Esophagus squamous epithelium (tissue), 4 donors: ENCODE measurements at regions not wholly inside any gene's neighbourhood (a gene's known extent, or its start where the extent isn't known, plus 50 kb on each side); places are given as distances from the start of the nearest gene placed in this dataset.

Experiments
- CTCF ChIP-seq, 6 experiments: fragments of 450-650 bp in 4 of 6; fragments of 200-600 bp in 2 of 6; sonication (generic) in 2 of 6; IDR thresholded peaks; one replicate each; pipeline ENCODE4 v1.5.1; 2016 to 2019; ENCODE audit warnings: antibody characterized with exemption in 6 of 6, mild to moderate bottlenecking in 4 of 6, moderate library complexity in 4 of 6
- POLR2A ChIP-seq, 4 donors: fragments of 450-650 bp; IDR thresholded peaks; one replicate each; pipeline ENCODE4 v1.6.1; 2017; ENCODE audit warnings: antibody characterized with exemption in 4 of 4, mild to moderate bottlenecking in 4 of 4, moderate library complexity in 3 of 4

DNA sequence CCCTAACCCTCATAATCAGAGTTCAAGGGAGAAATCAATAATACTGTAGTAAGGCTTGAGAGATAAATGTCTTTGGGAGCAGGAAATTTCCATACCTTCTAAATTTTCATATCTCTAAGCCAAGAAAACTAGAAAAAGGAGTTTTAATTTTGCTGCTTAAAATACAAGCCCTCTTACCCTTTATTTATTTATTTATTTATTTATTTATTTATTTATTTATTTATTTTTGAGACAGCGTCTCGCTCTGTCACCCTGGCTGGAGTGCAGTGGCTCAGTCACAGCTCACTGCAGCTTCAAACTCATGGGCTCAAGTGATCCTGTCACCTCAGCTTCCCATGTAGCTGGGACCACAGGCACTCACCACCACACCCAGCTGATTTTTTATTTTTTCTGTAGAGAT lies 69.0 kb upstream of the GNAO1 start:
- TF ChIP-seq CTCF (IDR thresholded peaks at IDR 0.05) (no peak), POLR2A (IDR thresholded peaks at IDR 0.05) (no peak)
